Hematopoietic multipotent progenitor cell treated with erythropoietin and hydrocortisone succinate and interleukin-3 and kit ligand, for 6 days (in vitro differentiated cells): ENCODE measurements at regions not wholly inside any gene's neighbourhood (a gene's known extent, or its start where the extent isn't known, plus 50 kb on each side); places are given as distances from the start of the nearest gene placed in this dataset.
"Not testable (repeated sequence)": the region's sequence is repeated elsewhere in the genome, so short reads cannot be mapped to it uniquely, and the experiment has no call there.

Experiments used
- DNase-seq: peaks from one replicate; pipeline ENCODE4 v3.0.0-alpha.2; 2015

- DNase-seq = no peak
These were observed 626.6 kb downstream of the TMTC2 start for GRCh38 chr12:83313322-83313721.

GRCh38 chr12:83276904-83277303, 590.2 kb downstream of the TMTC2 start:
- no peak for DNase-seq

- DNase-seq = no peak
These were observed 584.5 kb downstream of the TMTC2 start for GRCh38 chr12:83271201-83271600.

GRCh38 chr12:83265808-83266207, 579.1 kb downstream of the TMTC2 start:
- no peak for DNase-seq

GRCh38 chr12:83261998-83262397, 575.3 kb downstream of the TMTC2 start:
- DNase-seq = no peak

- DNase-seq = not testable (repeated sequence)
These were observed 573.4 kb downstream of the TMTC2 start for GRCh38 chr12:83260126-83260525.

- no peak for DNase-seq
These were observed 571.0 kb downstream of the TMTC2 start for GRCh38 chr12:83257726-83258125.

- DNase-seq = no peak
These were observed 569.9 kb downstream of the TMTC2 start for GRCh38 chr12:83256562-83256961.

- no peak for DNase-seq
These were observed 564.2 kb downstream of the TMTC2 start for GRCh38 chr12:83250866-83251265.

- DNase-seq = no peak
These were observed 558.5 kb downstream of the TMTC2 start for GRCh38 chr12:83245156-83245555.

GRCh38 chr12:83244001-83244400, 557.3 kb downstream of the TMTC2 start:
- DNase-seq = no peak

GRCh38 chr12:83233987-83234386, 547.3 kb downstream of the TMTC2 start:
- not testable (repeated sequence) for DNase-seq

GRCh38 chr12:83226960-83227359, 540.3 kb downstream of the TMTC2 start:
- not testable (repeated sequence) for DNase-seq

- no peak for DNase-seq
These were observed 539.1 kb downstream of the TMTC2 start for GRCh38 chr12:83225806-83226205.

GRCh38 chr12:83224012-83224411, 537.3 kb downstream of the TMTC2 start:
- peak; percentile 28 for DNase-seq

GRCh38 chr12:83220774-83221173, 534.1 kb downstream of the TMTC2 start:
- DNase-seq = no peak

GRCh38 chr12:83216230-83216629, 529.5 kb downstream of the TMTC2 start:
- no peak for DNase-seq

GRCh38 chr12:83214185-83214584, 527.5 kb downstream of the TMTC2 start:
- DNase-seq = no peak

GRCh38 chr12:83210933-83211332, 524.2 kb downstream of the TMTC2 start:
- no peak for DNase-seq

GRCh38 chr12:83199069-83199468, 512.4 kb downstream of the TMTC2 start:
- no peak for DNase-seq

GRCh38 chr12:83198291-83199015, 511.7 kb downstream of the TMTC2 start:
- DNase-seq = no peak

- DNase-seq = no peak
These were observed 510.8 kb downstream of the TMTC2 start for GRCh38 chr12:83197483-83197914.

GRCh38 chr12:83196694-83197350, 510.1 kb downstream of the TMTC2 start:
- no peak for DNase-seq

- no peak for DNase-seq
These were observed 504.1 kb downstream of the TMTC2 start for GRCh38 chr12:83190631-83191390.
